ENCODE measurements at regions not wholly inside any gene's neighbourhood (a gene's known extent, or its start where the extent isn't known, plus 50 kb on each side); places are given as distances from the start of the nearest gene placed in this dataset.

DNA sequence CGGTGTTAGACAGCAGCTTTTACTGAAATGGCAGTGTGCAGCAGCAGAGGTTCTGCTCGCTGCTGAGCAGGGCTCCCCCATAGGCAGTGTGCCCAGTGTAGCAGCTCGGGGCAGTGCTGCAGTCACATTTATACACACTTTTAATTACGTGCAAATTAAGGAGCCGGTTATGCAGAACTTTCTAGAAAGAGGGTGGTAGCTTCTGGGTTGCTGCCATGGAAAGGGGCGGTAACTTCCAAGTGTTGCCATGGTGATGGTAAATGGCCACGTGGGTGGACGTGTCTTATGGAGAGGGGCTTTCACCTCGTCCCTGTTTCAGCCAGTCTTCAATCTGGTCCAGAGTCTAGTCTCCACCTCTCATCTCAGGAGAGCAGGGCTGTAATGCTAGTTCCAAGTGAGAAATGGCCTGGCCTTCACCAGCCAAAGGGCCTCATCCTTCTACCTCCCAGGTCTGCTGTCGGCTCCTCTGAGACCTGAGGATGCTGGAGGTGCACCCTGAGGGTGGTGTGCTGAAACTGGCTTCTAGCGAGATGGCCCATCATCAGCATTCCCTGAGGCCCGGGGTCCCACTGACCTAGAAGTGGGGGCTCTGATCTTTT is 180.5 kb upstream of the PMEPA1 start:
- no peak for DNase-seq

DNA sequence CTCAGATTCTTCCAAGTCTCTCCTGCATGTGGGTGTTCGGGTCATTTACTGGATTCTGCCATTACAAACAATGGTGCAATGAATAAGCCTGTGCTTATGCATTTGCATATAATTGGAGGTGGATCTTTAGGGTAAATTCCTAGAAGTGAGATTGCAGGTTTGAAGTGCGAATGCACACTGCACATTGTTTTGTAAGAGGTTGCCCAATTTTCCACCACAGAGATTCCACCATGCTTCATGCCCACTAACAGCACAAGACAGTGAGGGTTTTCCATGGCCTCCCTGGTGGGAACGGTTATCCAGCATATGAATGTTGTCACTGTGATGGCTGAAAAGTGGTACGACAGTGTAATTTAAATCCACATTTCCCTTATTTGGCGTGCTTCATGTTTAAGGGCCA is 178.8 kb upstream of the PMEPA1 start:
- no peak for DNase-seq

DNA sequence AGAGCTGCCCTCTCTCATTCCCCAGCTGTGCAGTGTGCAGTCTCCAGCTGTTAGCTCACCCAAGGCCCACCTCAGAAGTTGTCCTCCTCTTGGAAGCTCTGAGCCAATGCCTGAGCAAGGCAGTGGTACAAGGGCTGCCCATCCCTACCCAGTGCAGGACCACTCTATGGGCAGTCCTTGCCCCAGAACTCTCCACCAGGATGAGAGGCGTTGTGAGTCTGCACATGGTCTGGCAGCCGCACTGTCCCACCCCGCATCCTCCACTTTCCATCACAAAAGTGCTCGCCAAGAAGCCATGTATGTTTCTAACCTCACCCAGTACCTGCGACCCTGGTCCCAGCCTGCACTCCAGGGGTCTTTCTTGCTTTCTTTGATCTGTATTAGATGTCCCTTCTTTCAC is 175.1 kb upstream of the PMEPA1 start:
- DNase-seq = no peak

DNA sequence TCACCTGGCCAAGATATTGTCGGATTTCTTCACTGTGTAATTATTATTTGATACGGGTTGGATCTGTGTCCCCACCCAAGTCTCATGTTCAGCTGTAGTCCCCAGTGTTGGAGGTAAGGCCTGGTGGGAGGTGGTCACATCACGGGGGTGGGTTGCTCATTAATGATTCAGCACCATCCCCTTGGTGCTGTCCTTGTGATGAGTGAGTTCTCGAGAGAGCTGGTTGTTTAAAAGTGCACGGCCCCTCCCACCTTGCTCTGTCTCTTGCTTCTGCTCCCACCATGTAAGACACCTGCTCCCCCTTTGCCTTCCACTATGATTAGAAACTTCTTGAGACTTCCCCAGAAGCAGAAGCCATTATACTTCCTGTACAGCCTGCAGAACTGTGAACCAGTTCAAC is 173.9 kb upstream of the PMEPA1 start:
- DNase-seq = no peak

DNA sequence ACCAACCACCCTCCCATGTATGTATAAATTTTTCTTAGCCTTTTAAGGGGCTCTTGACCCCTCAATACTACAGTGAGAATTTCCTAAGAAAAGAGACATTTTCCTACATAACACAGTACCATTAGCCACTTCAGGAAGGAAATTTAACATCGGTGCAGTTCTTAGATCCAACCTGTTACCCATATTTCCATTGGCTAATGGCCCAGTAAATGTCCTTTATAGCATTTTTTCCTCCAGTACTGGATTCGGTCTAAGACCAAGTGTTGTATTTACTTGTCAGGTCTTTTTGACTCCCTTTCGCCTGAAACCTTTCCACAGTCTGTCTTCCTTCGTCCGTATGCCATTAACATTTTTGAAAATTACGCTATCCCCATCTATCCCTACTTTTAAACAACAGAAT is 173.4 kb upstream of the PMEPA1 start:
- no peak for DNase-seq

DNA sequence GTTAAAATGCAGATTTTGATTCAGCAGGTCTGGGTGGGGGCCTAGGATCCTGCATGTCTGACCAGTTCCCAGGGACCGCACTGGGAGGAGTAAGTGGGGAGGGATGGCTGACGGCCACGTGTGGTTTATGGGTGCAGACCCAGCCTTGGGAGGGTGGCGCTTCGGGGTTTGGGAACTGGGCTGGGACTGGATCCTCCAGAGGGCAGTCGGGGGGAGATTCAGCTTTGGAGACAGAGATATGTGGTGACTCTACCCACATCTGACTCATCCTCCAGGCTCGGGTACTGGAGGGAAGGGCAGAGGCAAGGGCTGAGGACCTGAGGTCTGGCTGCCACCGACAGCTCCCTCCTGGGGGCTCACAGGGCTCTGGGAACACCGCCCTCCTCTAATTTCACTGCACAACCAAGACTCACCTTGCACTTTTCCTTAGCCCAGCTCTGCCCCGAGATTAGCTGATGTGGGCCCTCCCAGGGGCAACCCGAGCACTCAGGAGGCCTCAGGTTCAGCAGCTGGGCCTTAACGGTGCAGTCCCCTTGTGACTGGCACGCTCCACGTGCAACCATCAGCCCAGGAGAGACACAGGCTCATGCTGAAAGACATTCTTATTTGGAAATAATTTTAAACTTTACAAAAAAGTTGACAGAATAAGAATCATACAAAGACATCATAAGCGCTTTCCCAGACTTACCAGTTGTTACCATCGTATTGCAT is 172.8 kb upstream of the PMEPA1 start:
- no peak for DNase-seq

DNA sequence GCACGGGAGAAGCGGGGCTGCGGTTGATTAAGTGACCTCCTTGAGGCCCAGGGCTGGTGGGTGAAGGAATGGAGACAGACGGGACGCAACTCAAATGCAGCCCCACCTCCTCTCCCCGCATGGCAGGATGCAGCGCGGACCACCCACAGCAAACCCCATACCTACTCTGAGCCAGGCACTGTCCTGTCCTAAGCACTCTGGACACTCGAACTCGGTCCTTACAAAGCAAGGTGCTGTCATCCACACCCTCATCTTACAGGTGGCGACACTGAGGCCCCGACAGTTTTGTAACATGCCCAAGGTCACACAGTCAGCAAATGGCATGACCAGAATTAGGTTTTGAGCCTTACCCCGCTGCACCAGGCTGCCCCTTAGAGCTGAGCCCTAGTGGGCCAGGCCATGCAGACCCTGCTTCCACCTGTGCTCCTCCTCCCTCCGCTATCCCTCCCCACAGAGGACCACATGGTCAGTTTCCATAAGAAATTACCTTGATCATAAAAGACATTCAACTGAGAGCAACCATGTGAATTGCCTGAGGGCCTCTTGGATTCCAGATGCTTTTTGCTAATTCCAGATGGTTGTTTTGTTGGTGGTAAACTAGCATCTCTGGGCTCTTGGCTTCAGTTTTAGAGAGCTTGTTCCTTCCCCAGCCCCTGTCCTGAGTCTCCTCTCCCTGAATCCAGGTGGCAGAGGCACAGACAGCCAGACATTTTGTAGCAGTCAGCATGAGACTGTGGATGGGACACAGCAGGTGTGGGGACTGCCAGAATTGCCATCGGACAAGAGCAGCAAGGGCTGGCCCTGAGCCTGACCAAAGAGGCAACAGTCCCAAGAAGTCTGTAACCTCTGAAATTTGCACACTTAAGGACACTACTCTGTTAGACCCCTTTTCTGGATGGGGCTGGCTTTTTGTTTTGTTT is 171.9 kb upstream of the PMEPA1 start:
- no peak for DNase-seq

DNA sequence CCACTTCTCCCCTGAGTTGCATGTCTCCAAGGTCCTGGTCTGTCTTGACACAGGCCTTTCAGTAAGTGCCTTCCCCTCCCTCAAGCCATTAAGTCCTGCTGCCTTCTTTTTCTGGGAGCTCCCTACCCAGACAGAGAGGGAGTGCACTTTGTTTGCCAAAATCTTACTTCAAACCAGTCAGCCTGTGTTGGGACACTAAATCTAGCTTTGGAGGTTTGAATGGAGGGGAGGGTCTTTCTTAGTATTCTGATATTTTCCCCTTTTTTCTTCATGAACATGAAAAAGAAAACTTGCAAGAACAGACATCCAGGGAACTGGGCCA is 170.7 kb upstream of the PMEPA1 start:
- no peak for DNase-seq

DNA sequence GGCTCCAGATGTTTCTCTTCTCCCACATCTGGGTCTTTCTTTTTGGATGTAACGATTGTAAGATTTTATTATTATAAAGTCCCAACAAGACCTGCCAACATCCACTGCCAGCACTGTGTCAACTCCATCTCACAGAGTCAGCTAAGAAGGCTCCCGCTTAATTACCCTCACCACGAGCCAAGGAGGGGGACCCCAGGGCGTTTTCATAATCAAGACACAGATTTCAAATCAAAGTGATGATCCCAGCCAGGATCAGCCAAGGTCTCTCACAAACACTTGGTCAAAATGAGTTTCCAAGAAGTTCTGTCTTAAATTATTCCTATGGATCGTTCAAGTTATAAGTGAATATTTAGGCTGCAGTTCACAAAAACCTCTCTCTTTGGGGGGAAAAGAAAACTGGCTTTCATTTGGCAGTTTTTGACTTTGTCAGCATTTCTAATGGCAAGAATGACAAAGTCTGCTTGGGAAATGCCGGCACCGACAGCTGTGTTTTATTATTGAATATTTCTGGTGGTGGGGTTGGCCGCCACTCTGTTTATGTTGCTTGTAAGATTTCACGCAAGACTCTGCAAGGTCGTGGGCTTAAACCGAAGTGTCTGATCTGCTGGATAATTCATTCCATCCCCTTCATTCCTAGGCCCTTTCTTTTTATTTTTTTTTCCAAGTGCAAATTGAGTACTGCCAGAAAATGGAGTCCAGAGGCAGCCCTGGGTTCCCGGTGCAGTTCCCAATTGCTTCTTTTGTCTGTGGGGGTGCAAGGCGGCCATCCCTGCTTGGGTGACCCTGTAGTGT is 170.2 kb upstream of the PMEPA1 start:
- DNase-seq = peak; percentile 95

DNA sequence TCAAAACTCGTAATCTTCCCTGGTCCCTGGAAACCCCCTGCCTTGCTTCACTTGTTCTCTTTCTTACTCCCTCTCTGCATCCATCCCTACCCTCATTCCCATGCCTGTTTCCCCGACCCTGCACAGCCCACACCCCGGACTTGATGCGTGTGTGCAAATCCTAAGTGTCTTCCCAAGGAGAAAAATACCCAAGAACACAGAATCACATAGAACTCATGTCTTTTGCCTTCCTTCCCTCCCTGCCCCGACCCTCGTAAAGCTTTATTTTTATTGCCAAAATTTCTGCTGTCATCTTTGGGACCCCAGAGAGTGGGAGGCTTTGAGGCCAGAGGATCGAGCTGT is 169.6 kb upstream of the PMEPA1 start:
- no peak for DNase-seq

DNA sequence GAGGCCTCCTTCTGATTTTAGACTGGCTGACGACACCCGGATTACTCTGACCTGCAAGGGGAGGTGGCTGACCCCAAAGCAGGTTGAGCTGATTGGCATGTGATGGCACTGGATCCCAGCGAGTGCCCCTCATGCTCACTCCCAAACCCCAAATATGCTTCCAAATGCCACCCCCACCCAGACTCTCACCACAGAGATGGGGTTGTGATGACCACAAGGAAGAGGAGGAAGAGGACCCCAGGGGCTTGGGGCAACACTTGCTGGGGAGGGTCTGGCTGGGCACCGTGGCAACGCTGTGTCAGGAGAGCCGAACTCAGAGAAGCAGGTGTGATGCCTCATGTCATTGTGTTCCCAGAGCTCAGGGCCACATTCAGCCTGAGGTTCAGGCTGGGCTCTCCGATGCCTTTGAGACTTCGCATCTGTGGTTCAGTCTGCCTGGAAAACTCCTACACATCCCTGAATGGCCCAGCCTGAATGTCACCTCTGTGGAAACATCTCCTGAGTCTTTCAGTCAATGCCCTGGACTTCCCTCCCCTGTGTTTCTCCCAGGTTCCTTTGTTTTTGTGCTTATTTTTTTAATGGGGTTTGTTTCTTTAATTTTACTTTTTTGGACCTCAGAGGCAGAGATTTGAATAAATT is 169.1 kb upstream of the PMEPA1 start:
- no peak for DNase-seq

DNA sequence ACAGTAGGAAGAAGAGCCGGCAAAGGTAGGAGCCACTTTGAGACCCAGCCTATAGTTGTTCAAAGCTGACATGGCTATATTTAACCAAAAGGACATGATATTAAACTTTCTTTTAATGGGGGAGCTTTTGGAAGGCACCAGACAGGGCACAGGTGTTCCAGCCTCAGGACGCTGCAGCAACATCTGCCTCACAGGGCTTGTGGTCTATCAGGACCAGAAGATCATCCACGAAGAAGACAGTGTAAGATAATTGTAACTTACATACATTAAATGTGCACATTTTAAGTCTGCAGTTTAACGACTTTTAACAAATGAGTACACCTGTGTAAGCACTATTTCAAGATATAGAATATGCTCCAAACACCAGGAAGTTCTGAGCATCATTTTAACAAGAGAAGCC is 168.2 kb upstream of the PMEPA1 start:
- no peak for DNase-seq

DNA sequence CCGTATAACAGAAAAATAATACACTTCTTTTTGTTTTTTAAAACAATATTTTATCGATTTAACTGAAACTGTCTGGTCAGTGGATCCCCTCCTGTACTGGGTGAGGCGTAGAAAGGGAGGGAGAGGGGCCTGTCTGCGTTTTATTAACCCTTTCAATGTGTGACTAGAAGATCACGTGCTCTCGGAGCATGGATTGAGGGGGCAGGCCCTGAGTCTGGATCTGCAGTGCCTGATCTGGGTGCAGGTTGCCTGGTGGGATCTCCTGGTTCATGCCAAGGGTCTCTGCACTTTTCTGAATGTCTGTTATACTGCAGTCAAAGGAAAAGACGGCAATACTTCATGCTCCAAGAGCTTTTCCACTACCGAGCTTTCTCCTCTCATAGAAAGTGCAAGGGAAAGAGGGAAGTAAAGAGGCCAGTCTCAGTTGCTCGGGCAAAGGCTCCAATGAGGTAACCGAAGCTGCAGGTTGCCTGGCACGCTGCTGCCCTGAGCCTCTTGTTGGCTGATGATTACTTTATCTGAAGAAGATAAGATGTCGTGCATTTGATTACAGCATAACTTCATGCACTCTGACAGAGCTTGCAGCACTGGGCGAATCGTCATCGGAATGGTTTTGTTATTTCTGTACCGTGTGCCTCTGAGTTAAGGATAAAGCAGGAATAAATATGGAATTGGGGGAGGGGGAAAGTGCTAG is 167.5 kb upstream of the PMEPA1 start:
- no peak for DNase-seq

DNA sequence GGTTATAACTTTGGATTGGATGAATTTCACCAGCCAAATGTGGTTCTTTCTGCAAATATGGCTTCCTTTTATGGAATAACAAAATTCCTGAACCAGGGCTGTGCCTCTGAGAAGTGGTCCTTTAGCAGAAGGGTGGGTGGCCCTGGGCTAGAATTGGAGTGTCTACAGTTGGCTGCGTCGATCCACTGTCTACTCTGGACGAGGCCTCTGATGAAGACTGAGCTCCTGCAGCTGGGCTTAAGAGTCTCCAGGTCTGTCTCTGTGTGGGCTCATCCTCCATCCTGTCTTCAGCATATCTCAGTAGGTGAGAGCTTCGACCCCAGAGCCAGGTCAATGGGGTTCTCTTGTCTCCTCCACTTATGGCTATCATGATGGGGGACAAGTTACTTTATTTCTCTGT is 166.3 kb upstream of the PMEPA1 start:
- no peak for DNase-seq

DNA sequence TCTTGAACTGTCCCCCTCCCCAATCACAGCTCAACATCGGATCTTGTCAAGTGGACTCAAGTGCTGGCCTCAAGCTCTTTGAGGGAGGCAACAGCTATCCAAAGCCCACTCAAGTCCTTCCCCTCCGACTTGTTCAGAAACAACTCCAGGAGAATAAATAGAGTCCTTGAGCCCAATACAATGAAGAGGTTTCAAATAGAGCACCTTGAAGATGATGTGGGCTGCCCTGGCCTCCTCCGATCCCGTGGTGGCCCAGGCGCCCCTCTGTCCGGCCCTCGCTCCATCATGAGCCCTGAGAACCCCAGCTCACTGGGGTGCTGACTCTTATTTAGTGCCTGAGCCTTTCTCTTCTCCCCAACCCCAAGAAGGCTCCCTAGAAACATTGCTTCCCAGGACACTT is 164.3 kb upstream of the PMEPA1 start:
- DNase-seq = no peak

DNA sequence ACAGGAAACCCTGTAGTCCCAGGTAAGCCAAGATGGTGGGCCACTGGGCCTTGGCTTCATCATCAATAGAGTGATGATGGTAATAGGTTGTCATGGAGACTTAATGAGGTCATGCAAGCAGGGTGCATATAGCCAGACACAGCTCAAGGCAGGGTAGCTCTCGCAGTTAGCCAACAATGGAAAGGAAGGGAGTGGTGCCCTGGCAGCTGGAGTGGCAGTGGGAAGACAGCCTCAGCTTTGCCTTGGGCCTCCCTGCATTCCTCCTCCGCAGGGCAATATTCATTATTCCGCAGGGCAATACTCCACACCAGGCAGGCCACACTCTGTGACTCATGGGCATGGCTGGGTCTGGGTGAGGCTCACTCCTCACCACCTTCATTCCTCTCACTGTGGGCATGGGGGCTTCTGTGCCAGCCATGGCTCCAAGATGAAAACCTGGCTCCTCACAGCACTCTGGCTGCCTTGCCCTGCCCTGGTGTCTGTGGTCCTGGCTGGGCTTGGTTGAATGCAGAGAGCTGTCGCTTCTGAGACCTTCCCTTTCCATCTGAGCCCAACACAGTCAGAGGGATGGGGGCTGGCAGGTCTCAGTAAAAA is 163.1 kb upstream of the PMEPA1 start:
- no peak for DNase-seq

DNA sequence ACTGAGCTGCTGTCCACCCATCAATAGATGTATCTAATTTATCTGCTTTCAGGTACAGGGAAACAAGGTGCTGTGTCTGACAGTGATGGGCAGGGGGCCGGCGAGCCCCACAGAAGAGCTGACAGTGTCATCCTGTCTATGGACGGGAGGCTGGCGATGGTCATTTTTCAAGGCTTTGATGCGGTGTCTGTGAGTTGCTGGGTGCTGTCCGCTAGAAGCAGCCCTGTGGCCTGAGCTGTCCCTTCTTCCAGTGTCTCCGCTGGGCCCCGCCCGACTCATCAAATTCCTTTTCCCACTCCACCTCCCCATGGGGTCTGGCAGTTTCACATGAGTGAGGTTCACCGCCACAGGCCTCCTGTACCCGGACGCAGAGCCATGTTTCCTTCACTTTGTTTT is 161.4 kb upstream of the PMEPA1 start:
- DNase-seq = no peak

DNA sequence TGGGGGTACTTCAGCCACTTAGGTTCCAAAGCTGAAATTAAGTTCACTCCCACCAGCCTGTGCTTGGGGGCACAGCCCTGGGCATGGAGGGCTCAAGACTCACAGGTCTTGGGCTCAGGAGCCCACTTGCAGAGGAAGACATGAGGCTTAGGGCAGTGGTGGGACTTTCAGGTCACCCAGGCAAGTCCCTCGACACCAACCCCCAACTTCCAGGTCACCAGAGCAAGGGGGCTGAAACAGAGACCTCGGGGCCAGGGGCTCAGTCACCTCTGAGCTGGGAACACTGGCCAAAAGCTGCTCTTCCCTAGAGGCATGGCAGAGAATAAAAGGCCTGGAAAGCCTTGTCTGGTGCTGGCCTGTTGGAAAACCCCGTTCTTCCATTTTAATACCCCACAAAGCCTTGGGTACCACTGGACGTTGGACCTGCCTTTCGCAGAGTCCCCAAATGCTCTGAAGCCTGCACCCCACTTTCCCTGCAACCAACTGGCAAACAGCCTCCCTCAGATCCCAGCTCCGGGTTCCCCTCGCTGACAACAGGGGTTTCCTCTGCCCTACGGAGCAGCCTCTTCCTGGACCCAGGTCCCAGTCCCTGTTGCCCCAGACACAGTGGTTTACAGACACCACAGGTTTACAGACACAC is 160.9 kb upstream of the PMEPA1 start:
- no peak for DNase-seq

DNA sequence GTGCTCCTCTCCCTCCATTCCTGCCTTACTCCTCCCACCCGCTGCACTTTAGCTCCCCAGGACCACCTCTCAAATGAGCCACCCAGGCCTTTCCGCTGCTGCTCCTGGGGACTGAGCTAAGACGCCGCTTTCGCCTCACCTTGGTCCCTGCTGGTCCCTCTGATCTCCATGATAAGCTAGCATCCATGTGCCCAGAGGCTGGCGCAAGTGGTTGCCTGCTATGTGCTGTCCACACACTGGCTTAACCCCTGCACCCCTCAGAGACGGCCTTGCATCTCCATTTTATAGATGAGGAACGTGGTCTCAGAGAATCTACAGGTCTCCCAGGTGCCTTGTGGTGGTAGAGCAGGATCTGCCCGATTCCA is 160.1 kb upstream of the PMEPA1 start:
- DNase-seq = no peak

DNA sequence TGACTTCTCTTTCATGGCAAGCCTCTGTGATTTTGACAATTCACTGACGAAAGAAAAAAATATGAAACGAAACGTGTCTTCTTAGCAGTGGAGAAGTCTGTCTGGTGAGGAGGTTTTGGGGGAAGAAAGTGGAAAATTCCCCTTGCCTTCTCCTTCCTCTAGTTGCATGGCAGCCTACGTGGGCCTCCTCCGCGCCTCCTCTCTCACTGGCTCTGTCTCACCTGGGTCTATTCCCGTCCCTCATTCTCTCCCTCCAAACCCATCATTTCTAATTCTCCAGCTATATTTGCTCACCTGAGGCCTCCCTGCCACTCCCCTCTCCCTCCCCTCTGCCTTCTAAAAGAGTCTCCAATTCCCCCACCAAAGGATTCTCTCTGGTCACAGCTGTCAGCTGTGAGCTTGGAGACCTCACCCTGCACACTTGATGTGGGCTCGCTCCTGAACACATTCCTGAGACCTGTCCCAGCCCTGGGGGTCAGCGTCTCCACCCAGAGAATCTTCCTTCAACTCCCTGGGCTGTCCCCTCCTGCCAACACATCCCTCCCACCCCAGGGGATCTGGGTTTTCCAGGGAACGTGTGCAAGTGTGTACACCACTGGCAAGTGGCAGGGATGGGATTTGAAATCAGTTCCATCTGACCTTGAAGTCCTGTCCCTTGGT is 159.6 kb upstream of the PMEPA1 start:
- no peak for DNase-seq

DNA sequence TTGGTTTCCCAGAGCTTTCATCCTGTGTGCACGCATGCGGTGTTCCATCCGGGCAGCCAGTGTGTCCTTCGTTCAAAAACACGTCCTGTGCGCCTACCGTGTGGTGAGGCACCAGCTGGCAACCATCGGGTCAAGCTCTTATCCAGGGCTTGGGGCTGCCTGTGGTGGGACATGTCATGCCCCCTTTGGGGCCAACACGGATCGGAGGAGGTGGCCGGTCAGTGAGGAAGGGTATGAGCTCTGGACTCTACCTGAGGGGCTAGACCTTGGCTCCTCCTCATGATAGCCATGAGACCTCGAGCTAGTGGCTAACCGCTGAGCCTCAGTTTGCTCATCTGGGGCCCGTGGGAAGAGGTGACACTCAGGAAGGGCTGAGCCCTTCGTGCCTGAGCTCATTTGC is 158.5 kb upstream of the PMEPA1 start:
- no peak for DNase-seq
